ENCODE measurements at regions not wholly inside any gene's neighbourhood (a gene's known extent, or its start where the extent isn't known, plus 50 kb on each side); places are given as distances from the start of the nearest gene placed in this dataset.

DNA sequence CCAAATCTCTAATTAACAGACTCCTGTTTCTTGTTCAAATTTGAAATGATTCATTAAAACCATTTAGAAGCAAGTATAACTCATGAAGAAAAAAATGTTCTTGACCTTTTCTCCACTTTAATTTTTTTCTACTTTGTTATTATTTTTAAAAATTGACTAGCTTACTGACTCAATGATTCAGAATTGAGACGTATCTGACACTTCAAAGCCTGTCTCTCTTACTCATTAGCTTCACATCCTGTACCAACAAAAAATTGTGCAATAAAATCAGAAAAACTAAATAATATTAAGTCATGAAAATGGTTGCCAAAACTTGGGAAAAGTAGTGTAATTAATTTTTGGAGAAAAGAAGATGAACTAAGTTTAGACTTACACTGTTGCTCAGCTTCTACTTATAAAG, 331.2 kb downstream of the SLC16A7 start:
- DNase-seq (ENCODE audit: low read depth in 2 of 3, low spot score in 2 of 3), result no peak

DNA sequence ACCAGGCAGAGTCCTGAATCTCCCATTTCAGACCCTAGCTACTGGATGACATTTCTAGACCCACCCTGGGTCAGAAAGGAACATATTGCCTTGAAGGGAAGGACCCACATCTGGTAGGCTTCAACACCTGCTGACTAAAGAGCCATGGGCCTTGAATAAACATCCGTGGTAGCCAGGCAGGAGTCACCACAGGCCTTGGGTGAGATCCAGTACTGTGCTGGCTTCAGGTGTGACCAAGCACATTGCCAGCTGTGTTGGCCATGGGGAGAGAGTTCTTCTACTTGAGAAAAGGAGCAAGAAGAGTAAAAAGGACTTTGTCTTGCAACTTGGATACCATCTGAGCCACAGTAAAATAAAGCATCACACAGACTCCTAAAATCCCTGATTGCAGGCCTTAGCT, 332.6 kb downstream of the SLC16A7 start:
- DNase-seq (ENCODE audit: low read depth in 2 of 3, low spot score in 2 of 3), result no peak

DNA sequence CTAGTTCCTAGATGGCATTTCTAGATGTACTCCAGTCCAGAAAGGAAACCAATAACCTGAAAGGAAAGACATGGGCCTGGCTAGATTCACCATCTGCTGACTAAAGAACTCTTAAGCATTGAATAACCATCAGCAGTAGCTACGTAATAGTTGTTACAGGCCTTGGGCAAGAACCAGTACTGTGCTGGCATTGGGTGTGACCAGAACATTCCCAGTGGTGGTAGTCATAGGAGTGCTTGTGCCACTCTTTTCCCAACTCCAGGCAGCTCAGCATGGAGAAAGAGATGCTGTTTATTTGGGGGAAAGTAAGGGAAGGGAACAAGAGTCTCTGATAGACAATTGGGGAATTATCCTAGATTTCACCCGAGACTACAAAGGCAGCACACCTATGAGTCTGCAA, 333.3 kb downstream of the SLC16A7 start:
- DNase-seq (ENCODE audit: low read depth in 2 of 3, low spot score in 2 of 3), result no peak

DNA sequence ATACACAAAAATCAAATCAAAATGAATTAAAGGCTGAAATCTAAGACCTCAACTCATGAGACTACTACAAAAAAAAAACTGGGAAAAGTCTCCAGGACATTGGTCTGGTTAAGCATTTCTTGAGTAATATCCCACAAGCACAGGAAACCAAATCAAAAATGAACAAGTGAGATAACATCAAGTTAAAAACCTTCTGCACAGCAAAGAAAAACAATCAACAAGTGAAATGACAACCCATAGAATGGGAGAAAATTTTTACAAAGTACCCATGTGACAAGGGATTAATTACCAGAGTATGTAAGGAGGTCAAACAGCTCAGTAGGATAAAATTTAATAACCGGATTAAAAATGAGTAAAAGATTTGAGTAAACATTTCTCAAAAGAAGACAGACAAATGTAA, 338.7 kb downstream of the SLC16A7 start:
- DNase-seq (ENCODE audit: low read depth in 2 of 3, low spot score in 2 of 3), result no peak

- DNase-seq (ENCODE audit: low read depth in 2 of 3, low spot score in 2 of 3), result no peak
Measured at GRCh38 chr12:59936534-59936933, 340.7 kb downstream of the SLC16A7 start.

DNA sequence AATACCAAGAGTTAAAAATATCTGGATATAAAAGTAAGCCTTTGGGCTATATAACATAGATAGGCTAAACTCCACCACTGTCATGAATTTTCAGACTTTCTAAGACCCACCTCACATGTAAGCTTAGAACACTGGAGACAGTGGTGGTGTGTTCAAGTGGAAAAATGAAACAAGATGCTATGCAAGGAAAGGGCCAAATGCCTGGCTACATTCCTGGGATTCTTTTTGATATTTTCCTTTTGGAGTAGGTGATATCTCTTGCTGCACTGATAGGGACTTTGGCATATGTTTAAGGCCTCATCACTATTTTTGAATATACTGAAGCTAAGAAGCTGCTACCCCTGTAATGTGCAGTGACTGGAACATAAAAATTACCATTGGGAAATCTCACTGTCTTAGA, 341.3 kb downstream of the SLC16A7 start:
- DNase-seq (ENCODE audit: low read depth in 2 of 3, low spot score in 2 of 3), result no peak

GRCh38 chr12:59938190-59938962, 342.5 kb downstream of the SLC16A7 start:
- DNase-seq (ENCODE audit: low read depth in 2 of 3, low spot score in 2 of 3), result no peak

- no peak for DNase-seq (ENCODE audit: low read depth in 2 of 3, low spot score in 2 of 3)
Measured at GRCh38 chr12:59940631-59941342, 345.0 kb downstream of the SLC16A7 start.

GRCh38 chr12:59941461-59941860, 345.6 kb downstream of the SLC16A7 start:
- DNase-seq (ENCODE audit: low read depth in 2 of 3, low spot score in 2 of 3), result no peak

- no peak for DNase-seq (ENCODE audit: low read depth in 2 of 3, low spot score in 2 of 3)
Measured at GRCh38 chr12:59944177-59944576, 348.3 kb downstream of the SLC16A7 start.

GRCh38 chr12:59946635-59947034, 350.8 kb downstream of the SLC16A7 start:
- DNase-seq (ENCODE audit: low read depth in 2 of 3, low spot score in 2 of 3), result no peak

- no peak for DNase-seq (ENCODE audit: low read depth in 2 of 3, low spot score in 2 of 3)
Measured at GRCh38 chr12:59963546-59963945, 367.7 kb downstream of the SLC16A7 start.

DNA sequence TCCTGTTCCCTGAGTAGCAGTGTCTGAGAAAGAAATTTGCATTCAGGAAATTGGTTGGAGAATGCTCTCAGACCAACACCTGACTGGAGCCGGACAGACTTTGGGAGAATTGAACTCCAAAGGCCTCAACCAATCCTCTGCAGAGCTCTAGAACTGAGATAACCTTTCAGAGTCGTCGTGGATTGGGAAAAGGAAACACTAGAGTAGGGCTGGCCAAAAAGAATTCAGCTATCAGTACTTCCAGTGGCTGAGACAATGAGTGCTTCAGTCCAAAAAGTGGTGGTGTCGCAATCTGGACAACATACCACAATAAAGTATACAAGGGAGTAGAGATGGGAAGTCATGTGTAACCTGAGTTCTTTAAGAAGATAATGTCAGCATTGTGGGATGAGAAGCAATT, 377.1 kb downstream of the SLC16A7 start:
- DNase-seq (ENCODE audit: low read depth in 2 of 3, low spot score in 2 of 3), result no peak

DNA sequence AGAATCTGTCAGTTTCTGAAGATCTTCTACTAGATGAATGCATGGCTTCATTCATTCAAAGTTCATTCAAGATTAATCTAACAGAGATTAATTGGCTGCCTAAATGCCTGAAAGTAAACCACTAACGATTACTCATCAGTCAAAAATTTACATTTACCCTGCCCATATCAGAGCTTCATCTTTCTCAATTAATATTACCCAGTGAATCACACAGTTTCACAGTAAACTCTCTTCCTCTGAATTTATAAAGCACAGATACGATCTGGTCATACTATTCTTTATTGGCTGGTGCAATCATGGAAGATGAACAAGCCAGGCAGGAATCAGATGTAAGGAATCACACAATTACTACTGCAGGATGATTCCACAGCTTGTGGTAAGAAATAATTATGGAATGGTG, 377.7 kb downstream of the SLC16A7 start:
- DNase-seq (ENCODE audit: low read depth in 2 of 3, low spot score in 2 of 3), result no peak

- DNase-seq (ENCODE audit: low read depth in 2 of 3, low spot score in 2 of 3), result no peak
Measured at GRCh38 chr12:59977779-59978178, 381.9 kb downstream of the SLC16A7 start.

DNA sequence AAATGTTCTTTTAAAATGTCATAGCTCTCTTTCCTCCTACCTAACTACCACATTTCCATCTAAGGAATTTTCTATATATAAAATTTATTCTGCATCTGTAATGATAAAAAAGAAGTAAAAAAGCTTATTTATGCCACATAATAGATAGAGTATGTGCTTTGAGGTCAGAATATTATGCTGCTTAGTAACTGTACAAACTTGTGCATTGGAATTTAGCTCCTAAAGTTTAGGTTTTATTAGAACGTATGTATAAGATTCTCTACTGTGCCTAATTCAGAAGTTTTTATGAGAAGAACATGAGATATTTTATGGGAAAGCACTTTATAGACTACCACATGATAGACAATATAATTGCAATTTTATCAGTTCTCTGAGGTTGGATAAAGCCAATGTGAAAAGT, 384.6 kb downstream of the SLC16A7 start:
- no peak for DNase-seq (ENCODE audit: low read depth in 2 of 3, low spot score in 2 of 3)

DNA sequence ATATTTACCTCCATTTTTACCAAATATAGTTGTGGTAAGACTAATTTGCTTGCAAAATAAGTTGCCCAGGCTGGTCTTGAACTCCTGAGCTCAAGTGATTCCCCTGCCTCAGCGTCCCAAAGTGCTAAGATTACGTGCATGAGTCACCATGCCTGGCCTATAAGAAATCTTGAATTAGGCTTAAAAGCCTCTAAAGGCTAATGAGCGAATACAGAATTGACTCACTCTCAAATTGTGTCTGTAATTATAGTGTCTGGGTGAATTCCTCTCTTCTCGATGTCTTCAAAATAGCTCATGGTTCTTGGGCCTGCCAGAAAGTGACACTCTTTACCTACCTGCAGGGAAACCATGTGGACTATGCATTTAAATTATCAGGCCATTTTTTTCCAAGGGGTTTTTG, 403.5 kb downstream of the SLC16A7 start:
- DNase-seq (ENCODE audit: low read depth in 2 of 3, low spot score in 2 of 3), result no peak

DNA sequence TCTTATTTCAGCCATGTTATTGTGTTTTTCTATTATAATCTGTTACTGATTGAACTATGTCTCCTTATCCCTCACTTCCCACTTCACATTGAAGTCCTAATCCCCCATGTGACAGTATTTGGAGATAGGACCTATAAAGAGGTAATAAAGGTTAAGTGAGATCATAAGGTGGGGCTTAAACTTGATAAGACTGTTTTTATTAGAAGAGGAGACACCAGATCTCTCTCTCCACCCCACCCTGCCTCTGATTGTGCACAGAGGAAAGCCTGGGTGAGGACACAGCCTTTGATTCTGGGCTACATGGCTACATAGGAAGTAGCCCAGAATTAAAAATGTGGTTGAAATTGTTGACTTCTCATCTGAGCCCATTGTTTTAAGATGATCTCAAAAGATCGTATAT, 414.7 kb downstream of the SLC16A7 start:
- DNase-seq (ENCODE audit: low read depth in 2 of 3, low spot score in 2 of 3), result no peak

DNA sequence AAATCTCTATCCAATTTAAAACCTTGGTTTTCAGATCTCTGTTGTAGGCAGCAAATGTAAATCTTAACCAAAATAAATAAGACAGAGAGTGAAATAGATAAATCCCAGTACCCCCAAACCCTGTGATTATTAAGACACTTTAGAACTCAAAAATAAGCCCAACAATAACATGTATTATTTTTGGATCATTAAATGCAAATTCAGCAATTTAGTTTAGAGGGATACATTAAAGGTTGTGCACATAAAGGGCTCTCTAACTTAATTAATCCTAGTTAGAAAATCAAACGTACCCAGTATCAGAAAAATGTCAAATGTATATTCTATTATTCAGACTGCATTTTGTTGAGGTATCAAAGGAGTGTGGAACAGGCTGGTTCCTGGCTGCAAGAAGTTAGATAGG, 416.8 kb downstream of the SLC16A7 start:
- DNase-seq (ENCODE audit: low read depth in 2 of 3, low spot score in 2 of 3), result no peak

DNA sequence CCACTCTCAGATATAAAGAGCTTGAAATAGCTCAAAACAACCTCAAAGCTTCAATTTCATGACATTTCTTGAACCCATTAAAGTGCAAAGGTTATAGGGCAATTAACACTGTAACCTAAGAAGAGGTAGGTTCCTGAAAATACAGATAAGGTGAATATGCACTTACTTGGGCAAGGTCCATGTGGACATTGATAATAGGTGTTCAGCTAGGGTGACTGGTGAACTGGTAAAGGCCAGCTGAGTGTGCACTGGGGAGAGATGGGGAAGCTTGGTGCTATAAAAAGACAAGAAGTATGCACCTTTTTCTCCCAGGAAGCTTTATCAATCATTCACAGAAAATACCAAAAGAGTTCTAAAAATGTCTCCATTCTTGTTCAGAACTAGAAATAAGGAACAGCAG, 418.6 kb downstream of the SLC16A7 start:
- DNase-seq (ENCODE audit: low read depth in 2 of 3, low spot score in 2 of 3), result no peak

DNA sequence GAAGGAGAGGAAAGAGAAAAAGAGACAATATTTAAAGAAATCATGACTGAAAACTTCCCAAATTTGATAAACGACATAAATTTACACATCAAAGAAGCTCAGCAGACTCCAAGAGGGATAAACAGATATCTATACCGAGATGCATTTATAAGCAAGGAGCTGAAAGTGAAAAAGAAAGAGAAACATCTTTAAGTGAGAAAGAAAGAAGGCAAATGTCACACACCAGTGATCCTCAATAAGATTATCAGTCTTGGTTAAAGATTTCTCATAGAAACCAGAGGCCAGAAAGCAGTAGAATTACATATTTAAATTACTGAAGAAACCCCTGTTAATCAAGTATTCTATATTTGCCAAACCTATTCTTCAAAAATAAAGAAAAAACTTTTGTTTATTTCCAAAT, 424.2 kb downstream of the SLC16A7 start:
- DNase-seq (ENCODE audit: low read depth in 2 of 3, low spot score in 2 of 3), result no peak

GRCh38 chr12:60021235-60021634, 425.4 kb downstream of the SLC16A7 start:
- DNase-seq (ENCODE audit: low read depth in 2 of 3, low spot score in 2 of 3), result no peak

DNA sequence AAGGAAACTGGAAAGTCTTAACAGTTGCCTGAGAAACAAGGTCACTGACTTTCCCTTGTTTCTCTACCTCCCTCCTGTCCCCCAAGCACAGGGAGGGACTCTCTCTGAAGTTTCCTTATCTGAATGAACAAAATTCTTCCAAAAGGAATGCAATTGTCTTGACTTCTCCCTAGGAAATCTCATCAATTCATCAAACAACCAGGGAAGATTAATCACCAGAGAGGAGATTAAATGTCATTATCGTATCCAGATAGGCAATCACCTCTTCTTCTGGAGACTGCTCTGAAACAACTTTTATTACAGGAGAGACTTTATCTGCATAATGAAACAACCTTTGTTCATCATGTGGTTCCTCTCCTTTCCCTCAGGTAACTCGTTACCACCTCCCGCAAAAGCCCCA, 431.4 kb downstream of the SLC16A7 start:
- DNase-seq (ENCODE audit: low read depth in 2 of 3, low spot score in 2 of 3), result no peak

Data from activated CD8-positive, alpha-beta memory T cell treated with anti-CD3 and anti-CD28 coated beads for 48 hours (primary cell).